GM10248 (cell line): ENCODE measurements at regions not wholly inside any gene's neighbourhood (a gene's known extent, or its start where the extent isn't known, plus 50 kb on each side); places are given as distances from the start of the nearest gene placed in this dataset.

Experiments
- CTCF ChIA-PET: fragments of 300-600 bp; sonication (Branson Sonifier 250); formaldehyde crosslinking; extraction: SDS; loops from one replicate; lab custom pipeline; 2021; ENCODE audit warnings: antibody characterized with exemption; lab: Yijun Ruan, JAX
- POLR2A ChIA-PET: fragments of 350-650 bp; sonication (Branson Sonifier 250); formaldehyde crosslinking; extraction: SDS; loops from one replicate; lab custom pipeline; 2020; ENCODE audit warnings: antibody characterized with exemption; lab: Yijun Ruan, JAX
- DNase-seq: peaks from one replicate; pipeline ENCODE4 v3.0.0; 2012; ENCODE audit errors: extremely low spot score
- TF ChIP-seq, protein P1 (sequence below): IDR thresholded peaks from 2 replicates; pipeline ENCODE4 v1.5.1; 2012; ENCODE audit warnings: mild to moderate bottlenecking, low read depth; ENCODE audit errors: extremely low read depth, missing control alignments, control extremely low read depth

DNA sequence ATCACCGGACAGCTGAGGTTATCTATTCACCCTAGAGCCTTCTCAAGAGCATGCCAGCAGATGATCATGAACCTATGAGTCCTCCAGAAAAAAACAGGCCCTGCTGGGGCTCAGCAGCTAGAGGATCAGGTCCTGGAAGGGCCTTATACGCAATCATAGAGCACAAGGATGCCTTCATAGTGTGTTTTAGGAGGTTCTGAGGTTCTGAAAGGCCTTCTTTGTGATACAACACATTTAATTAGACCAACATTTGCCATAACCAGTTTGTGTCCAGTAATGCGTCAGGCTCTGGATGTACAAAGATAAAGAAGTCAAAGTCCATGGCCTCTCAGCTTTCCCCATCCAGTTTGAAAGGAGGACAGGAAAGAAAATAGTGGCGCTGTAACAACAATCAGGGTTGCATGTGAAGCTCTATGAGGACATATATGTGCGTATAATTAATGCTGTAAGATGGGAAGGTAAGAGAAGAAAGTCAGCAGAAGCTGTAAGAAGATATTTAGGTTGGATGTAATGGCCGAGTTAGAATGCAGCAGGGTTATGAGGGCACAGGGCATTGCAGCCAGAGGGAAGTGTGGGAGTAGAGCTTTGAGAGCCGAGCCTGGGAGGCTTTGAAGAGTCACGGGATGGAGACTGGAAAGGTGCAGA is 302.6 kb upstream of the TBL1XR1 start:
- ChIA-PET CTCF (interaction anchor here (1.0 to 2.0 kb wide), 3 partner anchors 11 to 12 kb away, joined by 3 to 9 read pairs (median 3); no protein-coding TSS in a partner anchor), POLR2A (no interaction called here)
- TF ChIP-seq, protein P1, sequence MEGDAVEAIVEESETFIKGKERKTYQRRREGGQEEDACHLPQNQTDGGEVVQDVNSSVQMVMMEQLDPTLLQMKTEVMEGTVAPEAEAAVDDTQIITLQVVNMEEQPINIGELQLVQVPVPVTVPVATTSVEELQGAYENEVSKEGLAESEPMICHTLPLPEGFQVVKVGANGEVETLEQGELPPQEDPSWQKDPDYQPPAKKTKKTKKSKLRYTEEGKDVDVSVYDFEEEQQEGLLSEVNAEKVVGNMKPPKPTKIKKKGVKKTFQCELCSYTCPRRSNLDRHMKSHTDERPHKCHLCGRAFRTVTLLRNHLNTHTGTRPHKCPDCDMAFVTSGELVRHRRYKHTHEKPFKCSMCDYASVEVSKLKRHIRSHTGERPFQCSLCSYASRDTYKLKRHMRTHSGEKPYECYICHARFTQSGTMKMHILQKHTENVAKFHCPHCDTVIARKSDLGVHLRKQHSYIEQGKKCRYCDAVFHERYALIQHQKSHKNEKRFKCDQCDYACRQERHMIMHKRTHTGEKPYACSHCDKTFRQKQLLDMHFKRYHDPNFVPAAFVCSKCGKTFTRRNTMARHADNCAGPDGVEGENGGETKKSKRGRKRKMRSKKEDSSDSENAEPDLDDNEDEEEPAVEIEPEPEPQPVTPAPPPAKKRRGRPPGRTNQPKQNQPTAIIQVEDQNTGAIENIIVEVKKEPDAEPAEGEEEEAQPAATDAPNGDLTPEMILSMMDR, result no peak
- DNase-seq, result no peak

DNA sequence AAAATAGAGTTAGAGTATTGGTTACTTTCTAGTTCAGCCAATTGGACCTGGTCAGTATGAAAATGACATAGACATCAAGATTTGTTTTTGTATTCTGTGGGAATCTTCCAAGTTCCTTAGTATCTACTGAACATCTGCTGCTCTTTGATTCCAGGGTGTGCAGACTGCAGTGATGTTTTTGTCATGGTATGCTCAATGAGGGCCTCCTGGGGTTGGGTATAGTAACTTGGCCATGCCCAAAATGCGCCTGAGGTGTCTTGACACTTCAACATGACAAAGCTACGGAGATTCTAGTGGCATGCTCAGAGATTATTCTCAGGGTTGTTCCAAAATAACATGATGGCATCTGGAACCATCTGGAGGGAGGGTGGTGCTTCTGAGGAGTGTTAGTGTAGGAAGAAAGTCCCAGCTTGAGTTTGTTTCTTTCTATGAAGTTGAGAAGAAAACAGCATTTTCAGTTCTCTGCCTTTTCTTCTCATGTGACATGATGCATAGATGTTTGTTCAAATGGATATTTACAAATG is 313.5 kb upstream of the TBL1XR1 start:
- POLR2A ChIA-PET, result no interaction called here
- CTCF ChIA-PET, result interaction anchor here (0.7 kb wide), 1 partner anchor 11 kb away, joined by 3 read pairs; no protein-coding TSS in a partner anchor
- no peak for DNase-seq
- TF ChIP-seq, protein P1, result no peak

DNA sequence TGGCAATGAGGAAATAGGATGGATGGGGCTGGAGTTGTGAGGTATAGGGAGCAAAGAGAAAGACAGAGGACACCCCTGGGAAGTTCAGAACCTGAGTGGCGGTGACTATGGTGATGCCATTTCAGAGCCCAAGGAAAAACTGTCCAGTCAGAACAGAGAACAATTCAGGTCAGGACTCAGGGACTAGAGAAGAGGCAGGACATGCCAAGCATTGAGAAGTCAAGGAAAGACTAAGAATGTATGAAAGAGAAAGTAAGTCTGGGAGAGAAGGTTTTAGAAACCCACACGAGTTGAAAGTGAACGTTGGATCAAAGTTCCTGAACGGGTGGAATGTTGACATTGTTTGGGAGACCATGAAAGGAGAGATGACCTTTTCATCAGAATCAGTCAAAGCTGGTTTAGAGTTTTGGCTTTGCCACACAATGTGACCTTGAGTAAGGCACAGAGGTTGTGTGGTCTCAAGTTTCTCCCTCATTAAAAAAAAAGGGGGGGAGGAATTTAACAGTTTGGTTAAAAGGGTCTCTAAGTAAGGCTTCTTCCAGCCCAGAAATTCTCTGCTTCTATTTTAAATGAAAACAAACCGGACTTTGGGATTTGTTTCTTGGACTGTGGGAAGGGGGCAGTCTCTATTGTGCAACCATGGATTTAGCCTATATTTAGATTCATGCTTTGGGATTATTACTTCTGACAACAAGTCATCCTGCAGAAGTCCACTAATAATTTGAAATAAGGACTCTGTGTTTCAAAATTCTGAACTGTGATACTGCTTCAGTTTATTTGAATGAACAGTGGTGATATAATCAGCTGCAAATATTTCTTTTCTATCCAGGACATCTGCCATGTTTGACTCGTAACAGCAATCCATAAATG is 315.9 kb upstream of the TBL1XR1 start:
- ChIA-PET POLR2A (no interaction called here), CTCF (interaction anchor here (1.0 to 1.5 kb wide), 3 partner anchors 15 to 265 kb away, joined by 3 to 4 read pairs (median 3); no protein-coding TSS in a partner anchor)
- TF ChIP-seq, protein P1, result no peak
- no peak for DNase-seq

DNA sequence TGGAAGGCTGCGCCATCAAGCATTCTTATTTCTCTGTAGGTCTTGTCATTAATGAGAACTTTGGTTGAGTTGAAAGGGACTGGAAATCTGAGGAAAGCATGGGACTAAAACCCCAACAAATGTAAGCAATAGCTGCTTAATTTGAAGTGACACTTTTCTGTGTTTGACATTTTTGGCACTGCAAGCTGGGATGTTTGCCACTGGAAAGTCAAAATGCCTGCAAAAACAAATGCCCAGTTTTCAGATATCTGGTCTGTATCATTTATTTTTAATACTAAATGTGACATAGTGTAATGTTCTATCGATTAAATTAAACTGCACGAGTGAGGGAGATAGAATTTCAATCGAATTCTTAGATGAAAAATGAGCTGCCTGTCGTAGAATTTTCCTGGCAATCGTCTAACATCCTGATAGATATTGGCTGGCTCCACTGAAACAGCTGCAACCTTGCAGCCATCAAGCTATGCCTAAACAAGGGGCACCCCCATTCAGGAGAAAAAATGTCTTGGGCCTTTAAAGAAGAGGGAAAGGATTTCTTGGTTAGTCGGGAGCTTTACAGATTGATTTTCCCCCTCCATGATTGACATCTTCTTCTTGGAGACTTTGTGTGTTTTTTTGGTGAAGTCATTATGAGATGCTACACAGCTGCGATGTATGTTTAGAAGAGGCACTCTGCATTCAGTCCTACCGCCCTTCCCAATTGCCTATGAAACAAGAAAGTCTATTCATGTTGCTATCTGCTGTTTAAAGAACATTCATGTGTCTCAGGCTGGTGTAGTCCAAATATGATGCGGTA is 316.7 kb upstream of the TBL1XR1 start:
- ChIA-PET POLR2A (no interaction called here), CTCF (interaction anchor here (1.0 to 1.9 kb wide), 4 partner anchors 8 to 264 kb away, joined by 3 to 5 read pairs (median 4); no protein-coding TSS in a partner anchor)
- DNase-seq, result no peak
- TF ChIP-seq, protein P1, result no peak

DNA sequence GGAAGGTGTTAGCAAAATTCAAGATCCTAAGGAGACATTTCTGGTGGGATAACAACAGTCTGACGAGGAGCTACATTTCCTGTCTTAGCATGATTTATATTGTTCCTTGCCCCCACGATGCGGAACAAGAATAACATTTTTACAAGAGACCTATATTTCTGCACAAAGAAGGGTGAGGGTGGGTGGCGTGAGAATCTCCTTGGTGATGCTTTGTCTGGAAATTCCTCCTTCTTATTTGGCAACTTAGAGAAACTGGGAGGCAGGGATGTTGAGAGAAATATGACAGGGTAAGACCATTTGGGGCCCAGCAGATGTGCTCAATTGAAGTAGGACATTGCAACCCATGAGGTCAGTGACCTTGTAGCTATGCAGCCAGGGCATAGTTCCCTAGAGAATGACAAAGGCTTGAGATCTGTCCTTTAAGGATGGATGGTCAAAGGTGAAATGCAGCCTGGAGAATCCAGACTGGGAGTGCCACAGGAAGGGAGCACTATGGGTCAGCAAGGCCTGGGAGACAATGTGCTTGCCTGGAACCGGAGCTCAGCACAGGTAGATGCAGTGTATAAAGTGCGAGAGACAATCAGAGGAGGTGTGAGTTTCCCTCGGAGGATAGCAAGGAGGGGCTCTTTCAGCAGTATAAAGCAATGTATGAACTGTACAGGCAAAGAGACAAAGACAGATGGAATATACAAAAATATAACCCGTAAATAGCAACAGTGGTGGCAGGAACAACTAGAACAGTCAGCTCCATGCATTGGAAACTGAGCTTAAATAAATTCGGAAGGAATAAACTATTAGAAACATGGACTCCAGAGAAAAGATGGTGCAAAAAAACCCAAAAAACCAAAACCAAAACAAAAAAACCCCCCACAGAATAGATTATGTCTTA is 317.6 kb upstream of the TBL1XR1 start:
- CTCF ChIA-PET, result interaction anchor here (1.5 to 1.9 kb wide), 4 partner anchors 8 to 263 kb away, joined by 3 to 5 read pairs (median 4); no protein-coding TSS in a partner anchor
- DNase-seq, result no peak
- POLR2A ChIA-PET, result no interaction called here
- TF ChIP-seq, protein P1, result no peak
